Mucosa of descending colon (tissue), 3 donors: ENCODE measurements at regions not wholly inside any gene's neighbourhood (a gene's known extent, or its start where the extent isn't known, plus 50 kb on each side); places are given as distances from the start of the nearest gene placed in this dataset.

Experiments
- ATAC-seq: fragments of 200-7000 bp; cut with Tn5 transposase; one replicate; pipeline ENCODE4 v1.9.1; 2020; ENCODE audit warnings: mild to moderate bottlenecking, moderate library complexity
- DNase-seq, 3 donors: peaks; one replicate each; pipeline ENCODE4 v3.0.0-alpha.2; 2020
- H3K36me3 ChIP-seq: fragments of 200-600 bp; one replicate; pipeline ENCODE4 v1.8.0; 2021; ENCODE audit warnings: low read depth, mild to moderate bottlenecking
- H3K4me1 ChIP-seq: fragments of 200-600 bp; one replicate; pipeline ENCODE4 v1.8.0; 2021; ENCODE audit warnings: low read depth, mild to moderate bottlenecking
- H3K4me3 ChIP-seq: fragments of 200-600 bp; one replicate; pipeline ENCODE4 v1.8.0; 2021; ENCODE audit warnings: mild to moderate bottlenecking
- H3K9me3 ChIP-seq: fragments of 200-600 bp; one replicate; pipeline ENCODE4 v1.8.0; 2021; ENCODE audit warnings: mild to moderate bottlenecking
- intact Hi-C, 2 donors: fragments of 100-400 bp; cut with DNase I in 1 of 2; cut with micrococcal nuclease in 1 of 2; formaldehyde crosslinking; loops; one replicate each; pipeline versions ENCODE4 v1.11.0 to v1.11.1; 2022; cut with DNase I, micrococcal nuclease
- TF ChIP-seq, protein P1 (sequence below): fragments of 200-600 bp; IDR thresholded peaks from one replicate; pipeline ENCODE4 v1.8.0; 2022; ENCODE audit warnings: antibody characterized with exemption, mild to moderate bottlenecking
- donor health status: DM: no; HTN: no; CAD: no; lungs with moderate emphysema.
- donor health status: DM: no; HTN: no; CAD: no.
- donor health status: DM: no; HTN: yes; CAD: no.

DNA sequence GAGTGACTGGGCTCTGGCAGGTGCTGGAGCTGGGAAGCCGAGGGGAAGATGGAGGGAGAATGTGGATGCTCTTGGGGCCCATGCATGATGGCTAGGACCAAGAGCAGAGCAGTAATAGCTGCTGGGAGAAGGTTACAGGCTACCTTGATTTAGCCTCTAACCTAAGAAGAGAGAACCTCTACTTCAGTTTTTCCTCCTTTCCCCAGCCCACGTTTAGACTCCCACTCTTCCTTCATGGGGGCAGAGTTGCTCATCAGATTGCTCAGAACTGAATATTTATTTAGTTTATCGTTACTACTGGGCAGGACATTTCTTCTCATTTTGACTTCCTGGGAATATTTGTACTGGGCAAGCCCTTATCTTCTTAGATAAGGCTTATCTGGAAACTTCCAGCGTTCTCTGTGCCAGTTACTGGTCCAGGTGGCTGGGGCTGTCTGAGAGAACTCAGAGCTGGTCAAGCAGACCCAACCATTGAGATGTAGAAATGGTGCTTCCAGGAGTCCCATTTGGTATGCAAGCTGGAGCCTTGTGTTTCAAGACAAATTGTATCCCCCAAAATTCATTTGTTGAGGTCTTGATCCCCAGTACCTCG, 442.9 kb upstream of the BOD1L1 start:
- intact Hi-C loops = no loop called here
- ATAC-seq = no peak
- no peaks in the 10 kb centered on the region for H3K4me1 ChIP-seq
- TF ChIP-seq, protein P1, sequence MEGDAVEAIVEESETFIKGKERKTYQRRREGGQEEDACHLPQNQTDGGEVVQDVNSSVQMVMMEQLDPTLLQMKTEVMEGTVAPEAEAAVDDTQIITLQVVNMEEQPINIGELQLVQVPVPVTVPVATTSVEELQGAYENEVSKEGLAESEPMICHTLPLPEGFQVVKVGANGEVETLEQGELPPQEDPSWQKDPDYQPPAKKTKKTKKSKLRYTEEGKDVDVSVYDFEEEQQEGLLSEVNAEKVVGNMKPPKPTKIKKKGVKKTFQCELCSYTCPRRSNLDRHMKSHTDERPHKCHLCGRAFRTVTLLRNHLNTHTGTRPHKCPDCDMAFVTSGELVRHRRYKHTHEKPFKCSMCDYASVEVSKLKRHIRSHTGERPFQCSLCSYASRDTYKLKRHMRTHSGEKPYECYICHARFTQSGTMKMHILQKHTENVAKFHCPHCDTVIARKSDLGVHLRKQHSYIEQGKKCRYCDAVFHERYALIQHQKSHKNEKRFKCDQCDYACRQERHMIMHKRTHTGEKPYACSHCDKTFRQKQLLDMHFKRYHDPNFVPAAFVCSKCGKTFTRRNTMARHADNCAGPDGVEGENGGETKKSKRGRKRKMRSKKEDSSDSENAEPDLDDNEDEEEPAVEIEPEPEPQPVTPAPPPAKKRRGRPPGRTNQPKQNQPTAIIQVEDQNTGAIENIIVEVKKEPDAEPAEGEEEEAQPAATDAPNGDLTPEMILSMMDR = no peak
- H3K9me3 ChIP-seq = peaks cover 34% of the 10 kb centered on the region
- H3K4me3 ChIP-seq = no peak overlapping the region
- no peaks in the 10 kb centered on the region for H3K36me3 ChIP-seq
- no peak for DNase-seq

DNA sequence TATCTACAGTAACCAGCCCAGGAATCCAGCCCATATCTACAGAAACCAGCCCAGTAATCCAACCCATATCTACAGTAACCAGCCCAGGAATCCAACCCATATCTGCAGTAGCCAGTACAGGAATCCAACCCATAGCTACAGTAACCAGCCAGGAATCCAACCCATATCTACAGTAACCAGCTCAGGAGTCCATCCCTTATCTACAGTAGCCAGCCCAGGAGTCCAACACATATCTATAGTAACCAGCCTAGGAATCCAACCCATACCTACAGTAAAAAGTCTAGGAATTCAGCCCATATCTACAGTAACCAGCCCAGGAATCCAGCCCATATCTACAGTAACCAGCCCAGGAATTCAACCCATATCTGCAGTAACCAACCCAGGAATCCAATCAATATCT, 445.0 kb upstream of the BOD1L1 start:
- TF ChIP-seq, protein P1 = no peak
- Histone ChIP-seq H3K4me1 (no peaks in the 10 kb centered on the region), H3K9me3 (peaks cover 34% of the 10 kb centered on the region), H3K36me3 (no peaks in the 10 kb centered on the region), H3K4me3 (no peak overlapping the region)
- intact Hi-C loops = no loop called here
- DNase-seq = no peak
- ATAC-seq = no peak

DNA sequence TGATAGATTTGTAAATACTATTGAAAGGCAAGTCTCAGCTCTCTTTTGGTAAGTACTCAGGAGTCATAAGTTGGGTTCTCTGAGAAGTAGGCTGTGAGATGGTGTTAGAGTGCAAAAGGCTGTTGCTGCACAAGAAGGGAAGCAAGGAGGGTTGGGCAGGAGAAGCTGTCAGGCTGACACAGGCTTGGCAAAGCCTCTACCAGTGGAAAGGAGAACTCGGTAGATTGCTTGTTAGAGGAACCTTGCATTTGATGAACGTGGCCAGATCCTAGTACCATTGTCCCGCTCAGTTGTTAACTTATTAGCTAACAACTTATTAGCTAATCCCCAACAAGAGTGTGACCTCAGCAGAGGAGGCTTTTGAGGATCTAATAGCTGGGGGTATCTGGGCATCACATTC, 449.3 kb upstream of the BOD1L1 start:
- DNase-seq (peak in 1 of 3 donors; percentile 1), ATAC-seq (no peak)
- Histone ChIP-seq H3K4me3 (no peak overlapping the region), H3K4me1 (no peaks in the 10 kb centered on the region), H3K9me3 (peaks cover 24% of the 10 kb centered on the region), H3K36me3 (no peaks in the 10 kb centered on the region)
- intact Hi-C loops = no loop called here
- TF ChIP-seq, protein P1 = no peak

DNA sequence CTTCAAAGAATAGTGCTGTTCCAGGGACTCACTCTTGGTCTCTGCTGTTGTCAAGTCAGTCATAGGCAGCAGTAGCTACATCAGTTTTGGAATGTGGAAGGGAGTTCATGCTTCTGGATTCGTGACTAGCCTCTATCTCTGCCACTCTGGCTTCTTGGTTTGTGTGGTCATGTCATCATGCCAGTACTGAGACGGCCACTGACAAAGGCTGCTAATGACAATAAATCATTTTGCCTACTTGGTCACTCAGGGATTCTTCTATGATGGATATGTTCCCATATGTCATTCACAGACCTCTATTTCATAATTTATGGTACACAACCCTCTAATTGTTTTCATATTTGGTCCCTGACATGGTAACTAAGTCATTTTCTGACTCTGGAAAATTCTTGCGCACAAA, 450.8 kb upstream of the BOD1L1 start:
- Histone ChIP-seq H3K4me3 (no peak overlapping the region), H3K36me3 (no peaks in the 10 kb centered on the region), H3K4me1 (no peaks in the 10 kb centered on the region), H3K9me3 (peaks cover 8% of the 10 kb centered on the region)
- no peak for DNase-seq
- TF ChIP-seq, protein P1 = no peak
- ATAC-seq = no peak
- intact Hi-C loops = no loop called here

DNA sequence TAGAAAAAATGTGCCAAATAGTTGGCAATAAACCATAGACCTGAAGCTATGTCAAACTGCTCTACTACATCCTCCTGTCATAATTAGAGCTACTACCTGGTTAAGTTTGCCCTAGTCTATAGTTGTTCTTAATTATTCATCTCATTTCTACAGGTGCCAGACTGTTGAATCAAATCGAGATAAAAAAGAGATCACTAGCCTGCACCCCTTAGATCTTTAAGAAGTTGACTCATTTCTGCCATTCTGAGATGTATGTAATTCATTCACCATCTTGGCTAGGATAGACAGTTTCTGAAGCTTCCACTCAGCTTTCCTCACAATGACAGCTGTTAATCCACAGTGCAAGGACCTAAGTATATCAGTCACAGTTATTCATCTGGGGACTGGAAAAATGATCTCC, 452.1 kb upstream of the BOD1L1 start:
- no peak overlapping the region for H3K4me3 ChIP-seq
- H3K4me1 ChIP-seq = no peaks in the 10 kb centered on the region
- DNase-seq = no peak
- H3K9me3 ChIP-seq = no peaks in the 10 kb centered on the region
- intact Hi-C loops = no loop called here
- TF ChIP-seq, protein P1 = no peak
- no peak for ATAC-seq
- no peaks in the 10 kb centered on the region for H3K36me3 ChIP-seq

DNA sequence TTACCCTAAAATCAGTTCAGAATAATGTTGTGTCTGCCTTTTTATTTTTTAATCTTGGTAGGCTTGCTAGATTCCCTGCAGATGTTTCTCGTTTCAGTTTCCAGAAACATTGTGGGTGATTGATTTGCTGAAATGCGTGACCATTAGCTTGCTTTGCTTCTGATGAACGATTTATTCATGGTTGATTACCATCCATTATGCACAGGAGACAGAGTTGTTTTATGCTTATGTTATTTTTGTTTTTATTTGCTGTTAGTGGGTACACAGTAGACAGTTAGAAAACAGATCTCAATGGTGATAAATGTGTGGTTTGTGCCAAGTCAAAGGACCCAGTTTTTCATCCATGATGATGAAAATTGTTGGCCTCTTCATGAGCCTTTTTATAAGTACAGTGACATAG, 455.6 kb upstream of the BOD1L1 start:
- intact Hi-C loops = no loop called here
- DNase-seq (no peak), ATAC-seq (no peak)
- H3K4me1 ChIP-seq = no peaks in the 10 kb centered on the region
- no peaks in the 10 kb centered on the region for H3K36me3 ChIP-seq
- H3K9me3 ChIP-seq = no peaks in the 10 kb centered on the region
- no peak overlapping the region for H3K4me3 ChIP-seq
- TF ChIP-seq, protein P1 = no peak
